SHP77 treated with DMSO at 0.1 percent for 48 hours (cell line): ENCODE measurements at regions not wholly inside any gene's neighbourhood (a gene's known extent, or its start where the extent isn't known, plus 50 kb on each side); places are given as distances from the start of the nearest gene placed in this dataset.

Experiments
- DNase-seq: peaks from one replicate; lab custom pipeline; 2025; lab: John Stamatoyannopoulos, UW

GRCh38 chr1:228848406-228848805 lies 113.1 kb downstream of the RHOU start:
- DNase-seq, result no peak

GRCh38 chr1:228849011-228849541 lies 113.8 kb downstream of the RHOU start:
- DNase-seq, result no peak

GRCh38 chr1:228850141-228851100 lies 115.1 kb downstream of the RHOU start:
- no peak for DNase-seq

GRCh38 chr1:228851193-228851592 lies 115.9 kb downstream of the RHOU start:
- no peak for DNase-seq

GRCh38 chr1:228851618-228852017 lies 116.3 kb downstream of the RHOU start:
- no peak for DNase-seq

GRCh38 chr1:228852024-228852423 lies 116.7 kb downstream of the RHOU start:
- DNase-seq, result no peak

- no peak for DNase-seq
Observed at GRCh38 chr1:228852511-228853088, 117.3 kb downstream of the RHOU start.

- no peak for DNase-seq
Observed at GRCh38 chr1:228853191-228853590, 117.9 kb downstream of the RHOU start.

GRCh38 chr1:228853637-228854036 lies 118.4 kb downstream of the RHOU start:
- no peak for DNase-seq

GRCh38 chr1:228854907-228855306 lies 119.6 kb downstream of the RHOU start:
- no peak for DNase-seq

- DNase-seq, result no peak
Observed at GRCh38 chr1:228857611-228858010, 122.3 kb downstream of the RHOU start.

- no peak for DNase-seq
Observed at GRCh38 chr1:228860911-228861831, 125.9 kb downstream of the RHOU start.

- no peak for DNase-seq
Observed at GRCh38 chr1:228861832-228862180, 126.5 kb downstream of the RHOU start.

- DNase-seq, result no peak
Observed at GRCh38 chr1:228862542-228863505, 127.5 kb downstream of the RHOU start.

- DNase-seq, result no peak
Observed at GRCh38 chr1:228863776-228864175, 128.5 kb downstream of the RHOU start.

GRCh38 chr1:228865627-228866330 lies 130.5 kb downstream of the RHOU start:
- DNase-seq, result no peak

GRCh38 chr1:228866468-228866867 lies 131.2 kb downstream of the RHOU start:
- DNase-seq, result no peak

GRCh38 chr1:228867108-228867950 lies 132.1 kb downstream of the RHOU start:
- no peak for DNase-seq

- DNase-seq, result peak; percentile 89
Observed at GRCh38 chr1:228867951-228868730, 132.9 kb downstream of the RHOU start.
